WI38 (cell line): ENCODE measurements at regions not wholly inside any gene's neighbourhood (a gene's known extent, or its start where the extent isn't known, plus 50 kb on each side); places are given as distances from the start of the nearest gene placed in this dataset.
A peak's percentile ranks its signal among the peaks of the same experiment; 100 is the strongest.

Experiments used
- H3K4me3 ChIP-seq: 2 replicates; pipeline ENCODE4 v1.5.1; 2011; ENCODE audit warnings: low read depth, mild to moderate bottlenecking, control low read depth, low read length
- TF ChIP-seq, protein P1 (sequence below): IDR thresholded peaks from 2 replicates; pipeline ENCODE4 v1.5.1; 2012; ENCODE audit warnings: low read depth, mild to moderate bottlenecking, control low read depth, low read length

DNA sequence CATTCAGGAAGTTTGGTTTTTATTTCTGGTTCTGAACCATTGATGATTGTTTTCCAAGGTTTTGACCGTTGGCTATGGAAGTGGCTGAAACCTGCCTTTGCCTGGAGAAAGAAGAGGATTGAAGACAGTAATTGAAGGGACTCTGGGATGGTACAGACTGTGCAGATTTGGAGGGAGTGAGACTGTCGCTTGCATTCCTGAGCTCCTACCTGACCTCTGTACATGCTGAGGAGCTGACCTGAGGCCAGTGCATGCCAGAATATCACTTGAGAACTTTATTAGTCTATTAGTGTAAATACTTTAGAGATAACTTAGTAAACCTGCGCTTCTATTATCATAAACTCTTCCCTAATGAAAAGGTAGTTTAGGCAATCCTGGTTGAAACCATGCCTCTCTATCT, 276.4 kb downstream of the IRS2 start:
- H3K4me3 ChIP-seq, result no peak overlapping the region
- TF ChIP-seq, protein P1, sequence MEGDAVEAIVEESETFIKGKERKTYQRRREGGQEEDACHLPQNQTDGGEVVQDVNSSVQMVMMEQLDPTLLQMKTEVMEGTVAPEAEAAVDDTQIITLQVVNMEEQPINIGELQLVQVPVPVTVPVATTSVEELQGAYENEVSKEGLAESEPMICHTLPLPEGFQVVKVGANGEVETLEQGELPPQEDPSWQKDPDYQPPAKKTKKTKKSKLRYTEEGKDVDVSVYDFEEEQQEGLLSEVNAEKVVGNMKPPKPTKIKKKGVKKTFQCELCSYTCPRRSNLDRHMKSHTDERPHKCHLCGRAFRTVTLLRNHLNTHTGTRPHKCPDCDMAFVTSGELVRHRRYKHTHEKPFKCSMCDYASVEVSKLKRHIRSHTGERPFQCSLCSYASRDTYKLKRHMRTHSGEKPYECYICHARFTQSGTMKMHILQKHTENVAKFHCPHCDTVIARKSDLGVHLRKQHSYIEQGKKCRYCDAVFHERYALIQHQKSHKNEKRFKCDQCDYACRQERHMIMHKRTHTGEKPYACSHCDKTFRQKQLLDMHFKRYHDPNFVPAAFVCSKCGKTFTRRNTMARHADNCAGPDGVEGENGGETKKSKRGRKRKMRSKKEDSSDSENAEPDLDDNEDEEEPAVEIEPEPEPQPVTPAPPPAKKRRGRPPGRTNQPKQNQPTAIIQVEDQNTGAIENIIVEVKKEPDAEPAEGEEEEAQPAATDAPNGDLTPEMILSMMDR, result no peak

DNA sequence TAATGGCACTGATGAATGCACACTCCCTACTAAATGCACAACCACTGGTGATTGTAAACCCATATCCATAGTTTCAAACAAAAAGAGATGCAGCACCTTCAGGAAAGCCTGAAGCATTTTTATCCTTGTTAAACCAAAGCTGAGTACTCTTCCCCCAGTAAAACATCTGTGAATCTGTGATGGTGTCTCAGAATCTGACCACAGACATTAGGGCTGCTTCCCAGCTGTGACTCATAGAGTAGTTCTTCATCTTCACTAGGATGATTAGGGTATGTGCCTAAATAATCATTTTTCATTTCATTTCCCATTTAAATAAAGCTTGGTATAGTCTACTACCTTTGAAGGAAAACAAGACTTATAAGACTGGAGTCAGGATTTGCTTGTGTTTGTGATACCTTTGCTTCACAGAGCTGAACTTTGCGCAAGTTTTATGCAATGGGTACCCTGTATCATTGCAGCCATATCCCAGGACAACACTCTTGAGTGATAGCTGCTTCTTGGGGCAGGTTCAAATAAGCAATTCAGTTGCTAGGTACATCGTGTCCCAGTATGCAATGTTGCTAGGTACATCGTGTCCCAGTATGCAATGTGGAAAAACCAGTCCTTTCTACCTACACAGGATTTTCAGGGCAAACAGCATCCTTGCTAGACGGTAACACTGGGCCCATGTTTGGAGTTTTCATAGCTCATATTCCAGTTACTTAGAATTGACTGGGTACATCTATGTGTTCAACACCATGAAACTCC, 277.1 kb downstream of the IRS2 start:
- no peak overlapping the region for H3K4me3 ChIP-seq
- TF ChIP-seq, protein P1, result no peak

DNA sequence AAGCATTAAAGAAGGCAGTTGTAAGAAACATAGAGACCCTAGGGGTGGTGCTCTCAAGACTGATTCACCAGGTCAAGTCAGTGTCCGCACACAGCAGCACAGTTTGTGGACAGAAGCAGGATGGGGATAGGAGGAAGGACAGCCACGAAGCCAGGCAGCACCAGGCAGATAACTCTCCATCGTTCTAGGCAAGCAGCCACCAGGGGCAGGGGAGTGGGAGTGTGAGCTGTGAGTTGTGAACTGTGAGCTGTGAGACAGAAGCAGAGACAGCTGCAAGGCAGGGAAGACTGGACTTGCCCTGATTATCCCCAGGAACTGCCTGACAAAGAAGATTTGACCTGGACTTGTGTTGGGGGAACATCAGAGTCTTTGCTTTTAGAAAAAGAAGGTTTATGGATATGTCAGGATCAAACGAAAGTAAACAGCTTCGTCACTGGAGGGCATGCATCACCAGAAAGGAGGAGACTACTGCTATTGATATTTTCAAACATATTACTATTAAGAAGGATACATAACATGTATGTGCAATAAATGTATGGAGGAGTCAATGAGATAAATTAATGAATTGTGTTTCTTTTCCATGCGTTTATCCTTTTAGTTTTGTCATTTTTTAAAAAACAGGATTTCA, 286.1 kb downstream of the IRS2 start:
- peak overlapping the region; percentile 5; the same call in 1 of the 2 replicates for H3K4me3 ChIP-seq
- TF ChIP-seq, protein P1, result 0 out of 2 replicates have a peak, but pooled peaks have one; percentile 17

DNA sequence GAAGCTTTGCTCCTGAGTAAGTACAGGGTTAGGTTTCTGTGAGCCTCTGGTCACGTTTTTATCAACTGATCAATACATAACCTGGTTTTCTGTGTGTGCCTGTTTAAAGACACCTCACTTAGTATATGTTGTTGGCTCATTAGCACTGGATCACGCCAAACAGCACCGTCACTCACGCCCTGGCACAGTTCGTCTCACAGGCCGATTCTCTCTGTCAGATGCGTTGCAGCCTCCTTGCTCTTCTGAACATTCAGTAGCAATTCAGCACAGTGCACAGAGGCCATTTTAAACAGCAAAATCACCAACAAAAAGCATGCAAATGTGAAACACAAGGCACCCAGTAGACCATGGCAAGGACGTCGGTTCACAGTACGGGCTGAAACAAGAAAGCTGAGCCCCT, 288.5 kb downstream of the IRS2 start:
- TF ChIP-seq, protein P1, result no peak
- H3K4me3 ChIP-seq, result no peak overlapping the region

DNA sequence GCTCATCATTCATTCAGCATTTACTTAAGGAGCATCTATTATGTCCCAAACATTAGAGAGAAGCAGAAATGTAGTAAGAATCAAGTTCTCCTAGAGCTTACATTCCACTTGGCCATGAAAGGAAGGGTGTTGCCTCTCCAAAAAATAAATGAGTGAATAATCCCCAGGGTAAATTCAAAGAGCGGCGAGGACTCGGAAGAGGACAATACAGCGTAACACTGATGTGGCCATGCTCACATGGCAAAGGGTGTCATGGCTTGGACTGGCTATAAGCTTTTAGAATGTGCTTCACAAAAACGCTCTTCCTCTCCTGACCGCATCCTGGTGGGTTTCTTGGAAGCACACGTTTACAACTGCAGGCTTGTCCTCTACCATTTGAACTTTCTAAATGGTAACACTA, 290.2 kb downstream of the IRS2 start:
- TF ChIP-seq, protein P1, result no peak
- no peak overlapping the region for H3K4me3 ChIP-seq

DNA sequence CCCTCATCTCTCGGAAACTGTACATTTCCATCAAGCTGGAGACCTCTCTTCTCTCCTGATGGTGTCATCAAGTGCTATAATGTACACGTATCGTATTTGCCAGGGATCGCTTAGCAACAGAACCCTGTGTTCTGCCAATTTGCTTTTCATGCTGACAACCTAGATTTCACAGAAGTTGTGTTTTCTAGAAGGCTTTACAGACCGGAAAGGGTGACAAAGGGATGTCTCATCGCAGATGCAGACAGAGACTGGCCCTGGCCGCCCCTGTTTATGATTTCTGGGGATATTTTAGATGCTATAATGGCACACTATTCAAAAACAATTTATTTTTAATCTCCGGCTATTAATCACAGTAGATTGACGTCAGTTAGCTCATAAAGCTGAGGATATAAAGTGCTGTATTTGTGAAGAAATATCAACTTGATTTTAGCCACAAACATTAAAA, 291.4 kb downstream of the IRS2 start:
- TF ChIP-seq, protein P1, result no peak
- no peak overlapping the region for H3K4me3 ChIP-seq

DNA sequence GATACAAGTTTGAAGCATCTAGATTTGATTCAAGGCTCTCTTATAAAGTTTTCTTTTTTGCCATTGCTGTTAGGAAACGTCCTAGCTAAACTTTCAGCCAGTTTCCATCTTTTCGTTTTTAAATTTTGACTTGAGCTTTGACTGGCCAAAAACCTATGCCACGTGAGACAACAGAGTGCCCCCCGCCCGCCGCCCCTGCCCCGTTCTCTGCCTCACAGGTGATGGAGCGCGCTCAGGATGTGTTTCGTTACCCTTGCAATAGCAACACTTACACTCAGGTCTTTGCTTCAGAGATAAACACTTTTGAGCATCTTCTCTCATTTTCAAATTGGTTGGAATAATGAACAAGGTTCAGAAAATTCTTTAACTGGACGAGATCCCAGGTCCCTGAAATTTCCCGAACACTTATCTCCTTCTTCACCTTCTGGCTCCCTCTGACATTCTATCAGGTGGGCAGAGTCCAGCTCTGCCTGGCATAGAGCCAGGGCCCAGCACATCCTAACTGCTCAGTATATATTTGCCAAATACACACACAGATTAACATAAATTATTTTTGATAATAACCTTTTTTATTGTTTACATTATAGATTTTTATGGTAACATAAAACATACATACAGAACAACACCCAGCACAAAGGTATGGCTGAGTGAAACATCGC, 301.1 kb downstream of the IRS2 start:
- TF ChIP-seq, protein P1, result no peak
- no peak overlapping the region for H3K4me3 ChIP-seq
